Adipocyte (in vitro differentiated cells): ENCODE measurements at regions not wholly inside any gene's neighbourhood (a gene's known extent, or its start where the extent isn't known, plus 50 kb on each side); places are given as distances from the start of the nearest gene placed in this dataset.
"Not testable (repeated sequence)": the region's sequence is repeated elsewhere in the genome, so short reads cannot be mapped to it uniquely, and the experiment has no call there.

ENCODE experiments used
- DNase-seq: peaks from one replicate; pipeline ENCODE4 v3.0.0-alpha.2; 2015; ENCODE audit warnings: low read depth
- H3K27me3 ChIP-seq: replicated peaks from 2 replicates; pipeline ENCODE4 v1.7.0; 2013; ENCODE audit warnings: mild to moderate bottlenecking, low read length, moderate library complexity; ENCODE audit not compliant: control insufficient read depth, insufficient read depth
- H3K36me3 ChIP-seq: 2 replicates; pipeline ENCODE4 v1.7.0; 2013; ENCODE audit warnings: low read length, mild to moderate bottlenecking, moderate library complexity; ENCODE audit not compliant: control insufficient read depth, insufficient read depth, severe bottlenecking
- H3K4me1 ChIP-seq: 2 replicates; pipeline ENCODE4 v1.7.0; 2013; ENCODE audit warnings: mild to moderate bottlenecking, low read length, moderate library complexity; ENCODE audit not compliant: control insufficient read depth, insufficient read depth
- H3K4me3 ChIP-seq: 2 replicates; pipeline ENCODE4 v1.7.0; 2013; ENCODE audit warnings: mild to moderate bottlenecking, low read length, moderate library complexity
- H3K9ac ChIP-seq: 2 replicates; pipeline ENCODE4 v1.7.0; 2013; ENCODE audit warnings: mild to moderate bottlenecking, low read length, moderate library complexity
- H3K9me3 ChIP-seq: 2 replicates; pipeline ENCODE4 v1.7.0; 2013; ENCODE audit warnings: mild to moderate bottlenecking, low read length, moderate library complexity; ENCODE audit not compliant: control insufficient read depth

GRCh38 chr2:14448340-14448739 is 184.2 kb upstream of the LRATD1 start:
- Histone ChIP-seq H3K27me3 (no peaks in the 10 kb centered on the region), H3K4me3 (no peak overlapping the region), H3K9me3 (peaks cover 11% of the 10 kb centered on the region), H3K9ac (no peak overlapping the region), H3K4me1 (no peaks in the 10 kb centered on the region), H3K36me3 (no peaks in the 10 kb centered on the region)
- no peak for DNase-seq

- Histone ChIP-seq H3K4me1 (no peaks in the 10 kb centered on the region), H3K9me3 (peaks cover 2% of the 10 kb centered on the region), H3K4me3 (no peak overlapping the region), H3K9ac (no peak overlapping the region), H3K36me3 (no peaks in the 10 kb centered on the region), H3K27me3 (no peaks in the 10 kb centered on the region)
- peak; percentile 0 for DNase-seq
Measured at GRCh38 chr2:14451312-14451711, 181.2 kb upstream of the LRATD1 start.

GRCh38 chr2:14454202-14454601 is 178.3 kb upstream of the LRATD1 start:
- no peaks in the 10 kb centered on the region for H3K4me1 ChIP-seq
- DNase-seq, result no peak

GRCh38 chr2:14459786-14460325 is 172.7 kb upstream of the LRATD1 start:
- DNase-seq, result no peak
- H3K9me3 ChIP-seq, result peaks cover 16% of the 10 kb centered on the region

More at GRCh38 chr2:14454202-14454601, 178.3 kb upstream of the LRATD1 start:
- peaks cover 16% of the 10 kb centered on the region for H3K9me3 ChIP-seq
- no peak overlapping the region for H3K9ac ChIP-seq
- no peaks in the 10 kb centered on the region for H3K27me3 ChIP-seq
- no peak overlapping the region for H3K4me3 ChIP-seq
- no peaks in the 10 kb centered on the region for H3K36me3 ChIP-seq

GRCh38 chr2:14475994-14476393 is 156.5 kb upstream of the LRATD1 start:
- Histone ChIP-seq H3K27me3 (no peaks in the 10 kb centered on the region), H3K9ac (no peak overlapping the region), H3K4me1 (no peaks in the 10 kb centered on the region), H3K36me3 (no peaks in the 10 kb centered on the region), H3K9me3 (no peaks in the 10 kb centered on the region), H3K4me3 (no peak overlapping the region)
- no peak for DNase-seq

More at GRCh38 chr2:14459786-14460325, 172.7 kb upstream of the LRATD1 start:
- Histone ChIP-seq H3K36me3 (no peaks in the 10 kb centered on the region), H3K4me3 (no peak overlapping the region), H3K4me1 (no peaks in the 10 kb centered on the region), H3K9ac (no peak overlapping the region), H3K27me3 (no peaks in the 10 kb centered on the region)

GRCh38 chr2:14479486-14479885 is 153.0 kb upstream of the LRATD1 start:
- Histone ChIP-seq H3K4me3 (no peak overlapping the region), H3K27me3 (no peaks in the 10 kb centered on the region)

GRCh38 chr2:14480120-14480519 is 152.4 kb upstream of the LRATD1 start:
- no peak for DNase-seq
- no peaks in the 10 kb centered on the region for H3K4me1 ChIP-seq
- no peak overlapping the region for H3K4me3 ChIP-seq
- H3K27me3 ChIP-seq, result no peaks in the 10 kb centered on the region
- H3K9ac ChIP-seq, result no peak overlapping the region
- H3K9me3 ChIP-seq, result no peaks in the 10 kb centered on the region
- H3K36me3 ChIP-seq, result no peaks in the 10 kb centered on the region

More at GRCh38 chr2:14479486-14479885, 153.0 kb upstream of the LRATD1 start:
- Histone ChIP-seq H3K9ac (no peak overlapping the region), H3K9me3 (no peaks in the 10 kb centered on the region), H3K36me3 (no peaks in the 10 kb centered on the region), H3K4me1 (no peaks in the 10 kb centered on the region)
- no peak for DNase-seq

- Histone ChIP-seq H3K4me1 (no peaks in the 10 kb centered on the region), H3K9ac (no peak overlapping the region), H3K36me3 (no peaks in the 10 kb centered on the region), H3K4me3 (no peak overlapping the region), H3K9me3 (no peaks in the 10 kb centered on the region), H3K27me3 (no peaks in the 10 kb centered on the region)
- no peak for DNase-seq
Measured at GRCh38 chr2:14480906-14481305, 151.6 kb upstream of the LRATD1 start.

GRCh38 chr2:14492920-14493503 is 139.5 kb upstream of the LRATD1 start:
- H3K9ac ChIP-seq, result no peak overlapping the region
- H3K9me3 ChIP-seq, result no peaks in the 10 kb centered on the region
- no peaks in the 10 kb centered on the region for H3K27me3 ChIP-seq
- no peaks in the 10 kb centered on the region for H3K4me1 ChIP-seq
- peak; percentile 64 for DNase-seq
- no peaks in the 10 kb centered on the region for H3K36me3 ChIP-seq
- H3K4me3 ChIP-seq, result no peak overlapping the region

- Histone ChIP-seq H3K4me3 (no peak overlapping the region), H3K27me3 (no peaks in the 10 kb centered on the region), H3K36me3 (no peaks in the 10 kb centered on the region), H3K4me1 (no peaks in the 10 kb centered on the region), H3K9ac (no peak overlapping the region), H3K9me3 (no peaks in the 10 kb centered on the region)
- no peak for DNase-seq
Measured at GRCh38 chr2:14494759-14495158, 137.8 kb upstream of the LRATD1 start.

- no peak for DNase-seq
- Histone ChIP-seq H3K9ac (no peak overlapping the region), H3K4me1 (no peaks in the 10 kb centered on the region), H3K9me3 (no peaks in the 10 kb centered on the region), H3K27me3 (no peaks in the 10 kb centered on the region), H3K4me3 (no peak overlapping the region), H3K36me3 (no peaks in the 10 kb centered on the region)
Measured at GRCh38 chr2:14501061-14501460, 131.5 kb upstream of the LRATD1 start.

GRCh38 chr2:14506955-14507354 is 125.6 kb upstream of the LRATD1 start:
- H3K9ac ChIP-seq, H3K27me3 ChIP-seq, H3K4me3 ChIP-seq, H3K36me3 ChIP-seq, H3K9me3 ChIP-seq, H3K4me1 ChIP-seq, DNase-seq: not testable (repeated sequence)
